GM19238 (cell line): ENCODE measurements at regions not wholly inside any gene's neighbourhood (a gene's known extent, or its start where the extent isn't known, plus 50 kb on each side); places are given as distances from the start of the nearest gene placed in this dataset.
"Not testable (repeated sequence)": the region's sequence is repeated elsewhere in the genome, so short reads cannot be mapped to it uniquely, and the experiment has no call there.

Experiments
- DNase-seq: peaks from one replicate; pipeline ENCODE4 v3.0.0; 2011; ENCODE audit warnings: low spot score; ENCODE audit not compliant: insufficient read length

GRCh38 chr18:43341014-43341413 is 63.7 kb upstream of the SYT4 start:
- no peak for DNase-seq

DNA sequence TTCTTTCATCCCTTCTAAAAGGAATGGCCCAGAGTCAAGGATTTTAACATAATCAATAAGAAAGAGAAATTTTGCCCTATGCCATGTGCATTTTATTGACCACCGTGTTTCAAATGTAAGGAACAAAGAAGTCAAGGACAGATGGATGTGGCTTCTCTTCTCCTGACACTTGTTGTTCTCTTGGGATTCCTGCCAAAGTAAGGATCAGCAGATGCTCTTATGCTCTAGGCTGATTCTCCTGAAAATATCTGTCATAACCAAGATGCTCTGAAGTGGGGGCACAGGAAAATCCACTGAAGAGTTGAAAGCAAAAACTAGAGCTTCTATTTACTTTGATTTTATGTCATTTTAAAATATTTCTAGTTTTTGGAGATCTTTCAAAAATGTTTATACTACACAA is 72.9 kb upstream of the SYT4 start:
- no peak for DNase-seq

DNA sequence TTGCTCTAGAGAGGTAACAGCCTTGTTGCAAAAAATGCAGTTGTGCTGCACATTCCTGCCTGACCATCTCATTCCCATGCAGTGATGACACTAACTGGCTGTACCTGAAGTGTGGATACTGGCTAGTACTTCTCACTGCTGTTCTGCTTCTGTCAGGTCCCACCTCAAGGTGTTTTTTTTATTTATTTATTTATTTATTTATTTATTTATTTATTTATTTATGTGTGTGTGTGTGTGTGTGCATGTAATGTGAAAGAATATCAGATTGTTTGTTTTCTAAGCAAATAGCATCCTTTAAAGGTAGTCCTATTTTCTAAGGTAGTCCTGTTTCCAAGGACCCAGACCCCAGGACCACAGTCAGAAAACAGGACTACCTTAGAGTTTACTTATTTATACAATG is 87.2 kb upstream of the SYT4 start:
- no peak for DNase-seq

DNA sequence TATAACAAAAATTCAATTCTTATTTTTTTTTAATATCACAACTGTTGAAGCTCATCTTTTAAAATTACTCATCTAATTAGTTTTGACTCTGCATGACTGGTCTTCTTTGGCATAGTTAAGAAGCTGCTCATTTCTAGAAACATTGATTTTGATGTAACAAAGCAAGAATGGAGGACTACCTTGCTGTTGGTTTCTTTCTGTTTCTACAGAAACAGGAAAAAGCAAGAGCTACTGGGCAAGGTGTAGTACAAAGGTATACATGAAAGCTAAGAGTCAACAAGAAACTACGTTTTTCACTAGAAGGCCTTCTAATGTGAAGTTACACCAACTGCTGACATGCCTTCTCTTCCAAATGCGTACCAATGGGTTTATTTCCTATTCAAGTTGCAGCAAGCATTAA is 90.6 kb upstream of the SYT4 start:
- no peak for DNase-seq

GRCh38 chr18:43369311-43369710 is 92.0 kb upstream of the SYT4 start:
- DNase-seq = not testable (repeated sequence)

- no peak for DNase-seq
Measured at GRCh38 chr18:43372773-43373172, 95.5 kb upstream of the SYT4 start.

DNA sequence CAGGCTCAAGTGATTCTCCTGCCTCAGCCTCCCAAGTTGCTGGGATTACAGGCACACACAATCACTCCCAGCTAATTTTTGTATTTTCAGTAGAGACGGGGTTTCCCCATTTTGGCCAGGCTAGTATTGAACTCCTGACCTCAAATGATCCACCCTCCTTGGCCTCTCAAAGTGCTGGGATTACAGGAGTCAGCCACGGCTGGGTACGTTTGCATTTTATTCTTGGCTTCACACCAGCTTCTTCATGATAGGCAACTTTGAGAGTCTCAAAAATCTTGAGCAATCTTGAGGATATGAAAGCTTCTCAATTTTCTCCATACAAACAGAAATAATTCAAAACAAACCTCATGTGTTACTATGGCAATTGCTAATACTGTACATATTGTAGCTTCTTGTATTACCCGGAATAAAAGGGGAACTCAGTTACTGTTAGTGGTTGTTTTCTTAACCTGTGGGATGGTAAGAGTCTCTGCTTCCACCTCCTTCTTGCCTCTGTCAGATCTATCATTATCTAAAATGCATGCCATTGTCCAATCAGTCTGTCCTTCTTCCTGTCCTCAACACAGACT is 102.9 kb upstream of the SYT4 start:
- DNase-seq = no peak

- DNase-seq = no peak
Measured at GRCh38 chr18:43382641-43383403, 105.5 kb upstream of the SYT4 start.

GRCh38 chr18:43389163-43389562 is 111.9 kb upstream of the SYT4 start:
- no peak for DNase-seq

DNA sequence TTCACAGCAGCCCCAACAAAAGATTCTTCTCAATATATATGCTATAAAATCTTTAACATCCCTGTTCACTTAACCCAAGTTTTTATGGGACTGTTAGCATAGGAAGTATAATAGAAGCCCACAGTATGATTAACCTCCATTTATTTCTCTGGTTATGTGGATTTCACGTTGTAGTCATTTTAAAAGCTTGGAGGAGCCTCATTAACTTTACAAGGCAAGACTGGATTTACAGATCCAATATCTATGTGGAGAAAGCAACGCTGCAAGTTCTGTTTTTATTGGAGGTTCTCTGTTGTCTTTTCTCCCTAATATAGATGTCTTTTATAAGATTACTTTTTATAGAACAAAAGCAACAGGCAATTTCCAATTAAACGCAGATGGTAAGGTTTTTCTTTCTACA is 114.9 kb upstream of the SYT4 start:
- DNase-seq = no peak

DNA sequence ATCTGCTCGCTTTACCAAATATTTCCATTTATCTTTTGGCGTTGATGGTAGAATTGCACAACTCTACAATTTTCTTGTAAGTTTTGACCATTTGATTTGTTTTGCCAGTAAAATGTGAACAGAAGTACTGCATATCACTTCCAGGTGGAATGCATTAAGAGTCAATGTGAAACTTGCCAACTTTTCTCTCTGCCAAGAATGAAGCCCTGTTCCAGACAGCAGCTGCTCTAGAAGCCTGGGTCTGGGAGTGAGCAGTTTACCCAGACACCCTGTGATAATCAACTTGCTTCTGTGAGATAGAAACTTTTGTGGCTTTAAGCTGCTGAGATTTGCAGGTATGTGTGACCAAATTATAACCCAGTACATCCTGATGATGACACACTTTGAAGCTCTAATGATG is 115.9 kb upstream of the SYT4 start:
- no peak for DNase-seq

- no peak for DNase-seq
Measured at GRCh38 chr18:43396266-43396665, 119.0 kb upstream of the SYT4 start.

DNA sequence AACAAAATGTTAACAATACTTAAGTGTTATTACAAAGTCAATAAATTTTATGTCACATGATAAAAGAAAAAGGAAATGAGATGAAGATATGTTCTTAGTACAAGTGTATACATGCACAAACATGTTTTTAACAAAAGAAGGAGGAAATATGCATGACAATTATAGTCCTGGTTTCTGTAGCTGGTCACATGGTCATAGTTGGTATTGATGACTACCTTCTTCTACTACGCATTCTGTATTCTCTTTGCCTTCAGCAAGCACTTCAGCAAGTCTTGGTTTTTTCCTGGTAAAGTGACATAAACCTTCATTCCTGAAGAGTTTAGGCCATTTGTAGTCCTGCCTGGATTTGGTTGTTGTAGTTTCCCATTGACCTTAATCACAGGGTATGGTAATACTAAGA is 121.3 kb upstream of the SYT4 start:
- DNase-seq = no peak

- no peak for DNase-seq
Measured at GRCh38 chr18:43405097-43405496, 127.8 kb upstream of the SYT4 start.

GRCh38 chr18:43414006-43414405 is 136.7 kb upstream of the SYT4 start:
- no peak for DNase-seq

GRCh38 chr18:43420091-43420490 is 142.8 kb upstream of the SYT4 start:
- no peak for DNase-seq

- DNase-seq = no peak
Measured at GRCh38 chr18:43420950-43421349, 143.7 kb upstream of the SYT4 start.

DNA sequence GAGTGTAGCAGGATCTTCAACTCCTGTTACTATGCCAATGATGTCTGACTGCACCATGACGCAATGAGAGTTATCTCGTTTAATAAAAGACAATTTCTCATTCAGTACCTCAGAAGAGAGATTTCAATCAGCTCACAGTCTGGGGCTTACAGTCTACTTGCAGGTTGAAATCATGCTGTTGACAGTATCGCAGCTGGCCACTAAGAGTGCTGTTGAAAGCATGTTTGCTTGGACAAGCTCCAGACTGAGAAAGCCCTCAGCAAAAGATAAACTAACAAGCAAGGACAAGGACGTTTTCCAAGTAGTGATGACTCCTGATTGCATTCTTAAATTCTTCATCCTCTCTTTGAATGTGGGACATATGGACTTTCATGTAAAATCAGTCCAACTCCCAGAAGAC is 145.2 kb upstream of the SYT4 start:
- no peak for DNase-seq

DNA sequence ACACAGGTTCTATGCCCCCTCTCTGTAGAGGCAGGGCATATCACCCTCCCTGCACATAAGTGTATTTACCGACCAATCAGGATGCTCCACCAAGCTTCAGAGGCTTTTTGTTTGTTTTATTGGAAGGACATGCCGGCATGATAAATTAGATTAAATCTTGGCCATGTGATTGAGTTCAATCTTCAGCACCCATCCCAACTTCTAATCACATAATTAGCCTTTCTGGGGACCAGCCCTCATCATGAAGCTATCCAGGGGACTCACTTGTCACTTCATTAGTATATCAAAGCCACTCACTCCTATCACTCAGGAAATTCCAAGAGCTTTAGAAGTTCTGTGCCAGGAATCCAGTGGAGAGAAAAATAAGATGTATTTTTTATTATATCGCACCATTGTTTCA is 158.6 kb upstream of the SYT4 start:
- no peak for DNase-seq

DNA sequence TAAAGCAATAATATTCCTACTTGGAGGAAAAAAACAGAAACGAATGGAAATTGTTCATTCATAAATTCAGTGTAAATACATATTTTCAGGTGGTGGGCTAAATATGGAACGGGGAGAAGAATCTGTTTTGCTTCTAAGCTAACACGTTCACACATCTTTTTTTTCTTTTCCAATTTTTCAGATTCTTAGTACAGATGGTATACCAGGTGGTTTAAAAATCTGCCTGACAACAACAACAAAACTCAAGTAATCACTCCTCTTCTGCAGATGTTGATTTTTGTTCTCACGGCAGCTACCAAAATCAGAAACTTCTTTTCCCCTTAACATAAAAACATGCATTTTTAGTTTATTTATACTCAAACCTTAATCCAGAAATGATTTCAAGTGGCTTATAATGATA is 164.8 kb upstream of the SYT4 start:
- no peak for DNase-seq

DNA sequence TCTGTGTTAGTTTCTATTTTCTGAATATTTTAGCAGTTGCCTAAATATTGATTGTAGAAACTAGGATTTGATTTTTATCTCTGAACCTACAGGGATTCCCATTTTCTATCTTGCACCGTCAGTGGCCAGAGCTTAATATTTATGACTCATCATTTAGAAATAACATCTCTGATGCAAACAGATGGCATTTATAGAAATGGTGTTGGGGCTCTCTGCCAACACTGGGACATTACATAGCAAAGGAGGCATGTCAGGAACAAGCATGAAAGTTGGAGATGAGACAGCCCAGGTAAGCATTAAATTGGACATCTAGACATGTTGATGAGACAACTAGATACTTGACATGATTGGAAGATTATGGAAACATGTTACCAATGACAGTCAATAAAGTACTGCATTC is 165.3 kb upstream of the SYT4 start:
- no peak for DNase-seq

GRCh38 chr18:43465483-43465882 is 188.2 kb upstream of the SYT4 start:
- no peak for DNase-seq

- no peak for DNase-seq
Measured at GRCh38 chr18:43471873-43472272, 194.6 kb upstream of the SYT4 start.
